Left colon (tissue), 2 donors: ENCODE measurements at regions not wholly inside any gene's neighbourhood (a gene's known extent, or its start where the extent isn't known, plus 50 kb on each side); places are given as distances from the start of the nearest gene placed in this dataset.
"Not testable (repeated sequence)": the region's sequence is repeated elsewhere in the genome, so short reads cannot be mapped to it uniquely, and the experiment has no call there.

Experiments used
- ATAC-seq: fragments of 200-7000 bp; cut with Tn5 transposase; one replicate; pipeline ENCODE4 v1.9.1; 2020; ENCODE audit warnings: mild to moderate bottlenecking, moderate library complexity
- DNase-seq, 2 donors: peaks; one replicate each; pipeline ENCODE4 v3.0.0-alpha.2; 2020
- intact Hi-C, 2 donors: fragments of 100-400 bp; cut with DNase I in 1 of 2; cut with micrococcal nuclease in 1 of 2; formaldehyde crosslinking; loops; one replicate each; pipeline versions ENCODE4 v1.11.2 to v1.14.0; 2022; cut with DNase I, micrococcal nuclease
- donor health status: DM: no; HTN: no; CAD: no.
- donor health status: DM: yes; HTN: yes; CAD: no.

DNA sequence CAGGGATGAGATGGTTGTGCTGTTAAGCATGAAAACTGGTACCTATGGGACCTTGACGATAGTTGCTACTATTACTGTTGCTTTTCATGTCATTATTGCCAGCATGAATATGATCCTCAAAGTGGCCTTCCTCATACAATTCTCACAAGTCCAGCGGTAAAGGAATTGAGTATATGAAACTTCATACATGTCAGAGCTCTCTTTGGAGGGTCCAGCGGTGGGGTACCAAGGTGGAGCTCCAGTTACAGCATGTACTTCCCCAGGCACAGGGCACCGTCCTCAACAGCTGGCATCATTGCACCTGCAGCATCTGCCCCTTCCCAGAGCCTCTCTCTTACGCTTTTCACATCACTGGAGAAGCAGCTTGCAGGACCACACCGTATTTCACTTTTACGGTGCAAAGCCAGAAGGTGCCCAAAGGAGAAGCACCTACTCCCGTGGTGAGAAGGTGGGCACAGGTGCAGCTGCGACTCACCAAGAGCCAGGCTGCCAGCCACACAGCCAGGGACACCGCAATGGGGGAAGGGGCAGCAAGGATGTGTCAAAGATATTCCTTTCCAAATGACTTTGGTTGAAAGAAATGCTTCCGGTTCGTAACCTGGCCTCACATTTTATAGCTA lies 166.4 kb upstream of the IRF2BP2 start:
- intact Hi-C loops, result no loop called here
- no peak for ATAC-seq
- DNase-seq, result no peak

DNA sequence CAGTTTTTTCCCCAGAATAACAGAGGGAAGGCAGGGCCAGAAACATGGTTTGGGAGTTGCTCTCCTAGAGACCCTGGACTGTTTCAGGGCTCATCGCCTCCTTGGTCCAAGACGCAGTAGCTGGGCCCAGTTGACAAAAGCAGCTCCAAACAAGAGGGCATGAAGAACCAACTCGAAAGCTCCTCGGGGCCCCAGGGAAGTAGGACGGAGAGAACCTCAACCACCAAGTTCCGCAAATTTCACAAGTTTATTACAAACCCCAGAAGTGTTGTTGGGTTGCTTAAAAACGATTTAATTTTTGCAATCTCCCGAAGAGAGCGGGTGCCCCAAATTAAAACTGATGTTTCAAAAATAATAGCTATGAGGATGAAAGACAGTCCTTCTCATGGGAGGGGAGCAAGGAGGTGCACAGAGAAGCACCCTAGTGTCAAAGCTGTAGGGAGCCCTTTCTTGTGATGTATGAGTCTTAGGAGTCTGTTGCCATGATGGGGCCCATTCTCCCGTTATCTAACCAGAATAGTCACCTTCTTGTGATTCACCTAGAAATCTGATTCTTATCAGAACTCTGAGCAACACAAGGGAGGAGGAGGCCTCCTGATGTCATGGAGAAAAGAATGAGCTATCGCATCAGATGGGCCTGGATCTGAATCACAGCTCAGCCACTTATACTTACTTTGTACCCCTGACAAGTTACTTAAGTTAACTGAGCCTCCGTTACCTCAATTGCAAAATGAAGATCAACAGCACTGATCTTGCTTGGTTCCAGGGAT lies 165.7 kb upstream of the IRF2BP2 start:
- ATAC-seq (no peak), DNase-seq (no peak)
- intact Hi-C loops, result no loop called here

DNA sequence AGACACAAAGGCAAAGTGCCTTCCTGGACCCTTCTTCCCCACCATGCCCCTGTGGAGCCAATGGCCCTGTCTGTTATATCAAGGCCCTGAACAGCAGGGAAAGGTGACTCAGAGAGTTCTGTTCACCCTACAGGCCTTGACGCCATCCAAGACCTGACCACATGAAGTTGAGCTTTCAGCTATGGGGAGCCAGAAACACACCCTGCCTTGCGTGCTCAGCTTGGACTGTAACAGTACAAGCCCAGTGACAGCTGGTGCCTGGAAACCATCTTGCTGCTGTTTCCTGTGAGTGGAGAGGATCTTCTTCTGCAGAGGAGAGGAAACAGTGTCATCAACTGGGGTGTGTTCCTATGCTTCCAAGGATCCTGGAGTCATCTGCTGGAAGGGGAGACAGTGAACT lies 165.0 kb upstream of the IRF2BP2 start:
- DNase-seq (no peak), ATAC-seq (no peak)
- intact Hi-C loops, result no loop called here

DNA sequence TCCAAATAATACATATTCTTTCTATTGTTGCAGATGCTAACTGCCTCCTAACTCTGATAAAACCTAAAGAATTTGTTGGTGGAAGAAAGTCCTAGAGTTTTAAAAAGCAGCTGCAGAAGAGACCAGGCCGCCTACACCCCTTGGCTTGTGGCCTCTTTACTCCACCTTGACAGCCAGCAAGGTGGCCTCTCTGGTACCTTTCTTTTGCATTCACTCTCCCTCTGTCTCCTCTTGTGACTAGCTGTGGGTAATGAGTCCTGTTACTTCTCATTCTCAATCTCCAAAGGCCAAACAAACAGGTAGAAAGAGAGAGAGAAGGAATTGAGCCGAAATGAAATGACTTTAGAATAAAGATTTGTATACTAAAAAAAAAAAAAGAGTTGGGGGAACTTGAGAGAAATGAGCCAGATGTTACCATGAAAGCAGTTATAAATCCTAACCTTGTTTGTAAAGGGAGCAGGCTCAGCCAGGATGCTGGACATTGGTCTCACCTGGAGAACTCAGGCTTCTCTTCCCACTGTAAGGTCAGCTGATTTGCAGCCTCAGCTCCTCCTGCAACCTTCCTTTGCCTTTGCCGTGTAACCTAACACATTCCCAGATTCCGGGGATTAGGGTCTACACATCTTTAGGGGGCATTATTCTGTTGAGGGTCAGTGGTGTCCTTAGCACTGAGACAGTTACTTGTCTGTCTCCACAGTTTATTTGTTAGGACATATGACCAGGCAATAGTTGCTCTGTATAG lies 164.1 kb upstream of the IRF2BP2 start:
- DNase-seq (no peak), ATAC-seq (no peak)
- intact Hi-C loops, result no loop called here

DNA sequence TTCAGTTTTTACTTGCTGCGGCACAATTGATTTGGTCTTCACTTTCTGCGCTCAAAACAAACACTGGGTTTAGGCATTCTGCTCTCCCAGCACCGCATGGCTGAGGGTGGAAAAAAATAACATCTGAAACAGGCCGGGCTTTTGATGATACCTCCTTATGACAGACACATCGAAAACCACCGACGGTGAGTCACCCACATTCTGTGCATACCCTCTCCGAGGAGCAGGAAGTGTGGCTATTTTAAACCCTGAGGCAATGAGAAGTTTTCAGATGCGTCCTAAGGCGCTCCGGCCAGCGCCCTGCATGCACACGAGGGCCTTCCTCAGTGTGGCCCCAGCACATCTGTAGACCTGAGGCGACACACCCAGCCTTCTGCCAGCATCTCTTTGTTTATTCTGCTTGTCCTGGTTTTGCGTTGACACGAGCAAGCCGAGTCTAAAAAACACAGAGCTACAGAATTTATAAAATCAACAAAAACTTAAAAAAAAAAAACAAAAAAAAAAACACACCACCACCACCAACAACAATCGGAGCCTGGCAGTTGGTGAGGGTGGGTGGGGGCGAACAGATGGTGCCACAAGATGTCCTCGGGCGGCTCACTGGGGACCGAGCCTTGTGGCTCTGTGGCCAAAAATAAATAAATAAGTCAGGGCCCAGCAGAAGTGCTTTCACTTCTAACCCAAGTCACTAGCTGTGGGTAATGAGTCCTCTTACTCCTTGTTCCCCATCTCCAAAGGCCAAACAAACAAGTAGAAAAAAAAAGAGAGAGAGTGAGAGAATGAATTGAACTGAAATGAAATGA lies 162.6 kb upstream of the IRF2BP2 start:
- ATAC-seq (peak; percentile 41), DNase-seq (peak; percentile 58 to 78)
- intact Hi-C loops, result no loop called here

DNA sequence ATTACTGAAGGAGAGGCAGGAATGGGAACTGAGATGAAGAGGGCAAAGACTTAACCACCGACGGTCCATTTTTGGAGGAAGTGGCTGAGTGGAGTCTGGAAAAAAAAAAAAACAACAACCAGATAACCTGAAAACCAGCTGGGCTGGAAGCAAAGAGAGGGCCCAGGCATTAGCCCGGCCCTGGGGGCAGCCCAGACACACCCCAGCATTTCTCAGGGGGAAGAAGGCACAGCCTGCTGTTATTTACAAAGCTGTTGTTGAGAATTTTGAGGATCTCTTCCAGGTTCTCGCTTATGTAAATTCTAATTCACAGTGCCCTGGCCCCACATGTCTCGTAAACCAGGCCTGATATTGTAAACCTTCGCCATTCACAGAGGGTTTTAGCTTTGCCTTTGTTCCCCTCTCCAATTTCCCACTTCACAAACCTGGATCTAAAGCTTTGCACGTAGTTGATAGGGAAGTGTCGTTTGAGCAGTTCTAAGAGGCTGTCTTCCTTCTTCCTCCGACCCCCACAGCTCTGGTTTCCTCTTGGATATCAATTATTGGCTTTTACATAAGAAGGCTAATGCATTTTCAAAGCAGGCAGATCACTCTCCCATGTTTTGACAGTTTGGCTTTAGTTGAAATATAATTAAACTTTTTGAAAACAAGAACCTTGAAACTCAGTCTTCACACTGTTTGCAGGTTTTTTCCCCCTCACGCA lies 161.8 kb upstream of the IRF2BP2 start:
- ATAC-seq (no peak), DNase-seq (no peak)
- intact Hi-C loops, result no loop called here

DNA sequence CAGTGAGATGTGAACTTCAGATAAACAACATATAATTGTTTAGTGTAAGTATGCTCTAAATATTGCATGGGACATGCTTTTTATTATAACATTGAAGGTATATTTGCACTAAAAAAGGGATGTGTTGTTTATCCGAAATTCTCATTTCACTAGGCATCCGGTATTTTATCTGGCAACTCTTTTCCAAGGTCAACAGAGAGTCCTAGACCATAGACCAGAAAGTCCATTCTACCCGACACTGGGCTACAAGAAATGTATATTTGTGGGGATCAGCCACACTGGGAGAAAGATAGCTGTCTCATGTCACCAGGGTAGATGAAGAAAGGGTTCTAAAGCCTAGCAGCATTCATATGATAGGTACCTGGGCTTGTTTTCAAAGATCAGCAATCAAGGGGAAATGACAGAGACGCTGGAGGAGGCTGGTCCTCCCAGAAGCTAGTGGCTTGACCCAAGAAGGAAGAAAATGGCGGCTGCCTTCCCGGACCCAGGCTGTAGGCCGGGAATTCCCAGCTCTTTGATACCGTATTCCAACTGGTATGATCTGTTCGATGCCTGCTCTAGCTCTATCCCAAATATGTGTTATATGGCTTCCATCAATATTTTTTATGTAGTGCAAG lies 161.1 kb upstream of the IRF2BP2 start:
- intact Hi-C loops, result no loop called here
- no peak for DNase-seq
- no peak for ATAC-seq

DNA sequence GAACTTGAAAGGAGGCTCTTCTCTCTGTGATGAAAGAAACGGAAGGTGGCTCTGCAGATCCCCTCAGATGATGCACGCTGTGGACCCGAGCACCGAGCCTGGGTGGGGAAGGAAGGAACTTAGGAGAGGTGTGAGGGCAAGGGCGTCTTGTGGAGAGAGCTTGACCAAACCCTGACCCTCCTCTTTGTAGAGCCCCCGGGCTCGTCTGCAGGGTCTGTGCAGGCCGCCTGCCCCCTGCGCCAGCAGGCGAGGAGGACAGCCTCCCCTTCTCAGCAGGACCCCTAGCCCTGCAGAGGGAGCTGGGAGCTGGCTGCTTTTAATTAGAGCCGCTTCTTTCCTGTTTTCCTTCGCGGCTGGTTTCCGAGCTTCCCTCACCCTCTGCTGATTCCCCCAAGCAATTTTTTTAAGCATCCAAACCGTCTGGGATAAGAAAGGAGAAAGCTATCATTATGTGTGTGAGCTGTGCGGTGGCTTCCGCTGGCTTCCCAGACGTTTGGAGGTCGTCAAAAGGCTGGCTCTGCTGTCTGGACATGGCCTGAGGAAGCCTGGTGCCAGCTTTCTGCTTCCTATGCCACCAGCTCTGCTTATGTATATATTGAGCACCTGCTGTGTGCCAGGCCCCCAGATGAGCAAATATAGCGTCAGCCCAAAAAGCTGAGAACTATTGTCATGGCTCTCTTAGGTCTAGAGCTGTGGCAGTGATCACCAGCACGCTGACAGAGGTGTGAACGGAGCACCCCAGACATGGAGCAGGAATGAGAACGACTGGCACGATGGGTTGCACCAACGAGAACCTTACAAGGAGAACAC lies 160.2 kb upstream of the IRF2BP2 start:
- DNase-seq, result no peak

DNA sequence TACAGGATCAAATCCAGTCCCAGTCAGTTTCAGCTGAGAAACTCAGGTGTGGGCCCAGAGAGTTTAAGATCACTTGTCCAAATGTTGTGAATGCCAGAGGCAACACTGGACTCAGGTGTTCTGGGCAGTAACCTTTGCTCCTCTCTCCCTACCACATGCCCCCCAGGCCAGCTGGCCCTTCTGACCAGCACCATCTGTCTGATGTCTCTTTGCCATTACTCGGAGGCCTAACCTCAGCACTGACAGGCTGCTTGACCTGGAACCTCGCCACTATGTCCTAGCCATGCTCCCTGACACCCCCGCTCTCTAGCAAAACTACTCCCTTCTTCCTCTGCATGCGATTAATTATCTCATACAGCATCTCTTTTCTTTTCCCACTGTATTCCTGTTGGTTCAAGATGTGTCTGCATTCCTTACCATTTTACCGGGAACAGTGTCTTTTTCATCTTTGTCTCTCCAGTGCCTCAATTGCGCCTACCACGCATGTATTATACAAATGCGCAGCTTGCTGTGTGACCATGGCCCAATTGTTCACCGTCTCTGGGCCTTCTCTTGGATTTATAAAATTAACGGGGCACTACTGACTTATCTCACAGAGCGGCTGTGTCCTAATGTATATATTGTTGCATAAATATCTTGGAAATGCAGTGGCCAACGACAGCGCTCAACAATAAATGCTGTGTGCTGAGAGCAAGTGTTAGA lies 159.5 kb upstream of the IRF2BP2 start:
- no peak for ATAC-seq
- intact Hi-C loops, result no loop called here

More for the DNA sequence above, 160.2 kb upstream of the IRF2BP2 start:
- ATAC-seq, result no peak
- intact Hi-C loops, result no loop called here

DNA sequence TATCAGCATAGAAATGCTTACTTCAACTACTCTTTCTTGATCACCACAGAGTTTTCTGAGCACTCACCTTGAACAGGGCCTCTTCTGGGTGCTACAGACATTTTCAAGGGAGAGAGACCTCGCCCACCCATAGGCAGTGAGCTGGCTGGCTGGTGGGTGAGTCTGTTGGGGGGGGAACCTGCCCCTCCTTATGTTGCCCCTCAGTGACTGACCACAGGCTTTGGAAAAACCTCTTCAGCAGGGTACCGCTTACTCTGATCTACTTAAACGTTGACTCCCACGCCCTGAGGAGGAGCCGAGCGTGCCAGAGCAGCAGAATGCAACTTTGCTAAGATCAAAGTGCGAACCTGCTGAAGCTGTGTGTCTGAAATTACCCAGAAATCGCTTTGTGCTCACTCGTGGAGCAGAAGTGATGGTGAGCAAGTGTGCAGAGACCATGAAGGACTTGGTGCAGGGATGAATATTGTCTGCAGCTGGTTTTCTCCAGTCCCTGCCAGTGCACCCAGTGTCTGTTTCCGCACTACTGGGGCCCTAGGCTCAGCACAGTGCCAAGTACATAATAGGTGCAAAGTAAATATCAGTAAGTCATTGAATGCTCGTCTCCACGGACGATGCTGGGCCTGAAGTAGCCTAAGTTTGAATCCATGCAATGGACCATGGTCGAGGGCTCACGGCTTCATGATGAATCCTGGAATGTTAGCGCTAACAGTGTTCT lies 158.7 kb upstream of the IRF2BP2 start:
- intact Hi-C loops, result no loop called here
- ATAC-seq (peak; percentile 88), DNase-seq (peak in 1 of 2 donors; percentile 58)

More for the DNA sequence above, 159.5 kb upstream of the IRF2BP2 start:
- DNase-seq, result no peak

DNA sequence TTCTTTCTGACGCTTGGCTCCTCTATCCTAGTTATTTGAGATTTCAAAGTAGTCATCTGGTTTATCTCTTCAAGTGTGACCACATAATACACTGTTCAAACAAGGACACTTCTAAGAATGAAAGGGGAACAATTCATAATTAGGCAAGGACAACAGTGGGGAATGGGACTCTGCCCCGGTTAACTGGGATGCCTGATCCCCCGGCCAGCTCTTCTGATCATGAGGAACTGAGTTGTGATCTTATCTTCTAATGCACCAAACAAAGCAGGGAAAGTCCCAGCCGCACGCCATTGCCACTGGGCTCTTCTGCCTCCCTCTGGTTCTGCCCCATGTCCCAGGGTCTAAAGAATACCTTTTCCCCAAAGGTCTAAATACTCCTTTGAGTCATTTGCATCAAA lies 158.2 kb upstream of the IRF2BP2 start:
- ATAC-seq (peak; percentile 8), DNase-seq (no peak)
- intact Hi-C loops, result no loop called here

DNA sequence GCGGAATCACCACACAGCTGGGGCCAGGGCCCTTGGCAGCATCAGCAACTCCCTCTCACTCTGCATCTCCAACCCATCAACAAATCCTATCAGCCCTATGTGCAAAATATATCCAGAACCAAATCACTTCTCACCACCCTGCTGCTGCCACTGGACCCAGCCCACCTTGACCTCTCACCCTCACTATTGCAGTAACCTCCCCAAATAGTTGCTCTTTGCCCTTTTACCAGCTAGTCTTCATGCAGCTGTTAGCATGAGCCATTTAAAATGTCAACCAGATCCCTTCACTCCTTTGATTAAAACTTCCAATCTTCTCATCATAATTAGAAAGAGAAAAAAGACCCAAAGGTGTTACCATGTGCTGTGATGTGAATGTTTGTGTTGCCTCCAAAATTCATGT lies 155.7 kb upstream of the IRF2BP2 start:
- no peak for ATAC-seq
- intact Hi-C loops, result no loop called here
- DNase-seq, result no peak

DNA sequence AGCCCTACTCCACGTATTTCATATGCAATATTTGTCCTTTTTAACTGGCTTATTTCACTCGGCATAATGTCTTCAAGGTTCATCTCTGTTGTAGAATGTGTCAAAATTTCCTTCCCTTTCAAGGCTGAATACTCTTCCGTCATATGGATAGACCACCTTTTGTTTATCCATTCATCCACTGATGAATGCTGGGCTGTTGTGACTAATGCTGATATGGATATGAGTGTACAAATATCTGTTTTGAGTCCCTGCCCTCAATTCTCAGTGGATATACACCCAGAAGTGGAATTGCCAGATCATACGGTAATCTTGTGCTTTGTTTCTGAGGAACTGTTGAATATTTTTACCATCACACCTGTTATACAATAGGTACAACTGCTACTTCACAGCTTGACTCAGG lies 155.2 kb upstream of the IRF2BP2 start:
- intact Hi-C loops, result no loop called here
- no peak for DNase-seq
- ATAC-seq, result no peak

DNA sequence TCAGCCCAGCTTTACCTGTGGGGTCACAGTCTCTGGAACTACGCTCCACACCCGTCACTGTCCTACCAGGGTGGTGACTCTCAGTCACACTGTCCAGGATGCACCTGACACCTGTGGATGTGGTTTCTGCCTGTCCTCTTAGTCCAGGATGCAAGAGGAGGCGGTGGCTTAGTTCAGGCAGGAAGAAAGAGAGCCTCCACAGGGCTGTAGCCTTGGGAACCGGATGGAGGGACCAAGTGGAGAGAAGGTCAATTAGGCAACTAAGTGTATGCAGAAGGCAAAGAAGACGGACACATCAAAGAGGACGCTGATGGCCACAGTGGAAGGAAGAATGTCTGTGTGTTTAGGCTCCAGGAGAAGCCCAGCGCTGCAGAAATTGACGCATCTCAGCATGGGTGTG lies 153.9 kb upstream of the IRF2BP2 start:
- ATAC-seq, result no peak
- intact Hi-C loops, result no loop called here
- DNase-seq, result no peak

DNA sequence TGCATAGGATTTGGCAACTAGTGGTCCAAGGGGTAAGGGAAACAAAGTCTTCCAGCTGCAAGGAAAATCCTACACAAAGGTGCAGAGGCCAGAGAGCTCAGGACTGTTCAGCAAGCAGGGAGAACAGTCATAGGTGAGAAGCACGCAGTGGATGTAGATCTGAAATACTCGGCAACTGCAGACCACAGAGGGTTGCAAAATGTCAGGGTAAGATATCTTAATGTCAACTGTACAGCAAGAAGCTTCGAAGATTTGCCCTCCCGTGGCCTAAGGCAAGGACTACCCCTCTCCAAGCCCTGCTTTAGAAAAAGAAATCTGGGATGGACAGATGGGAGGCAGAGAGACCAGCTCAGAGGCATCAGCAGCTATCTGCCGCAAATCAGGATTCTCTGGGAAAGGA lies 153.4 kb upstream of the IRF2BP2 start:
- intact Hi-C loops, result no loop called here
- no peak for ATAC-seq
- no peak for DNase-seq

DNA sequence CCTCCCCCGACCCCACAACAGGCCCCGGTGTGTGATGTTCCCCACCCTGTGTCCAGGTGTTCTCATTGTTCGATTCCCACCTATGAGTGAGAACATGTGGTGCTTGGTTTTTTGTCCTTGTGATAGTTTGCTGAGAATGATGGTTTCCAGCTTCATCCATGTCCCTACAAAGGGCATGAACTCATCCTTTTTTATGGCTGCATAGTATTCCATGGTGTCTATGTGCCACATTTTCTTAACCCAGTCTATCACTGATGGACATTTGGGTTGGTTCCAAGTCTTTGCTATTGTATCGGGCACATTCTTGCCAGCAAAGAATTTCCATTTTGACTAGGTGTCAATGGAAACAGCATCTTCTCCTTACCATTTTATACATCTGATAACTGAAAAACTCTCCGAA lies 152.1 kb upstream of the IRF2BP2 start:
- ATAC-seq, DNase-seq, intact Hi-C loops: not testable (repeated sequence)
